Neural cell (in vitro differentiated cells): ENCODE measurements at regions not wholly inside any gene's neighbourhood (a gene's known extent, or its start where the extent isn't known, plus 50 kb on each side); places are given as distances from the start of the nearest gene placed in this dataset.

ENCODE experiments used
- CTCF ChIP-seq: fragments of 450-650 bp; IDR thresholded peaks from 2 replicates; pipeline ENCODE4 v1.5.1; 2014; ENCODE audit warnings: antibody characterized with exemption, mild to moderate bottlenecking, moderate library complexity; ENCODE audit not compliant: poor library complexity, severe bottlenecking
- SMC3 ChIP-seq: fragments of 450-650 bp; conservative IDR thresholded peaks from 2 replicates; pipeline ENCODE4 v1.6.1; 2014; ENCODE audit warnings: antibody characterized with exemption, mild to moderate bottlenecking, moderate library complexity; ENCODE audit not compliant: poor library complexity
- TAF1 ChIP-seq: IDR thresholded peaks from 2 replicates; pipeline ENCODE4 v1.6.1; 2012; ENCODE audit warnings: low read depth

- no peak for TF ChIP-seq TAF1
- TF ChIP-seq SMC3 = no peak
- no peak for TF ChIP-seq CTCF
These were observed 389.5 kb downstream of the UQCRFS1 start for GRCh38 chr19:28823338-28823961.
